ENCODE measurements at regions not wholly inside any gene's neighbourhood (a gene's known extent, or its start where the extent isn't known, plus 50 kb on each side); places are given as distances from the start of the nearest gene placed in this dataset.
A peak's percentile ranks its signal among the peaks of the same experiment; 100 is the strongest.
"Not testable (repeated sequence)": the region's sequence is repeated elsewhere in the genome, so short reads cannot be mapped to it uniquely, and the experiment has no call there.

GRCh38 chr10:114716811-114717404 lies 58.8 kb upstream of the ABLIM1 start (continued):
- TF ChIP-seq ARID4B (CRISPR knock-in tag; IDR thresholded peaks at IDR 0.05; ENCODE audit: borderline replicate concordance), result no peak
- TF ChIP-seq ATF2 (CRISPR knock-in tag; IDR thresholded peaks at IDR 0.05; ENCODE audit: borderline replicate concordance, low read depth), result no peak
- TF ChIP-seq HMGXB4 (CRISPR knock-in tag; IDR thresholded peaks at IDR 0.05), result no peak
- no peak for TF ChIP-seq ESRRA (CRISPR knock-in tag; IDR thresholded peaks at IDR 0.05; ENCODE audit: borderline replicate concordance)
- no peak for TF ChIP-seq ZBTB21 (CRISPR knock-in tag; IDR thresholded peaks at IDR 0.05; ENCODE audit: borderline replicate concordance)
- no peak for TF ChIP-seq ZNF281 (CRISPR knock-in tag; IDR thresholded peaks at IDR 0.05)
- no peak for TF ChIP-seq ZNF532 (CRISPR knock-in tag; IDR thresholded peaks at IDR 0.05; ENCODE audit: borderline replicate concordance)
- no peak for TF ChIP-seq ELF4 (CRISPR knock-in tag; IDR thresholded peaks at IDR 0.05; ENCODE audit: low read depth)
- TF ChIP-seq OVOL2 (CRISPR knock-in tag; IDR thresholded peaks at IDR 0.05; ENCODE audit: borderline replicate concordance), result no peak

- CTCF ChIA-PET, H3K9me3 Mint-ChIP-seq: not testable (repeated sequence)
Measured at GRCh38 chr10:114717881-114718280, 59.8 kb upstream of the ABLIM1 start.

More at GRCh38 chr10:114717881-114718280, 59.8 kb upstream of the ABLIM1 start:
- H3K36me3 Mint-ChIP-seq; DNase-seq (ENCODE audit: low spot score); H3K27ac Mint-ChIP-seq; H3K4me3 Mint-ChIP-seq; H3K27me3 Mint-ChIP-seq (ENCODE audit: low read depth); POLR2A ChIA-PET; ATAC-seq: not testable (repeated sequence)
- peak; percentile 83; the same call in 1 of the 2 replicates for TF ChIP-seq ZNF512 (CRISPR knock-in tag; IDR thresholded peaks at IDR 0.05; ENCODE audit: borderline replicate concordance)
- peaks cover 33% of the 10 kb centered on the region for H3K4me1 Mint-ChIP-seq

Data from WTC11 (cell line).